ENCODE measurements at regions not wholly inside any gene's neighbourhood (a gene's known extent, or its start where the extent isn't known, plus 50 kb on each side); places are given as distances from the start of the nearest gene placed in this dataset.

DNA sequence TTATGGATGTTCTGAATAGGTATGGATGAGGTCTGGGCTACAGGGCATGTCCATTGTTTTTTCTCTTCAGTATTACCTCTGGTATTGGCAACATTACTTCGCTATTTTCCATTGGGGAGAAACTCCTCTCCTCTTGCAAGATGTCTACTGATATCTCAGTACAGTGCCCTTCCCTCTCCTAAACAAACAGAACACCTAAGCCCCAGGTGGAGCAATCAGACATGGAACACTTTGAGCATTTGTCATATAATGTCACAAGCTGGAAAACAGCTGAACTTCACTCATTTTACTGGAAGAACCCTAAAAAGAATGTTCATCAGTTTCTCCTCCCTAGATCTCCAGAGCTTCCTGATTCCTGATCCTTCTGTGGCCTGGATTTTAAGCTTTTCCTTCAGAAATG is 339.8 kb downstream of the FRK start (continued):
- TF ChIP-seq YY1 (IDR thresholded peaks at IDR 0.05; ENCODE audit: low read depth, low read length), result no peak
- TF ChIP-seq CBX8 (IDR thresholded peaks at IDR 0.05; ENCODE audit: borderline replicate concordance, low read depth, low read length), result no peak
- TF ChIP-seq RXRA (IDR thresholded peaks at IDR 0.05; ENCODE audit: insufficient read depth, low read depth, low read length), result no peak
